H9 (cell line): ENCODE measurements at regions not wholly inside any gene's neighbourhood (a gene's known extent, or its start where the extent isn't known, plus 50 kb on each side); places are given as distances from the start of the nearest gene placed in this dataset.

Source experiments
- DNase-seq: peaks from one replicate; pipeline ENCODE4 v3.0.0-alpha.2; 2017
- H2AFZ ChIP-seq: one replicate; pipeline ENCODE4 v1.6.1; 2013; ENCODE audit warnings: mild to moderate bottlenecking, low read length, control low read depth, moderate library complexity
- H2AK5ac ChIP-seq: 2 replicates; pipeline ENCODE4 v1.6.1; 2013; ENCODE audit warnings: low read length, control low read depth, mixed read lengths; ENCODE audit not compliant: insufficient read length
- H2BK120ac ChIP-seq: one replicate; pipeline ENCODE4 v1.6.1; 2013; ENCODE audit warnings: low read depth, mild to moderate bottlenecking, low read length, control low read depth, inconsistent platforms; ENCODE audit not compliant: poor library complexity, severe bottlenecking
- H2BK12ac ChIP-seq: 2 replicates; pipeline ENCODE4 v1.6.1; 2013; ENCODE audit warnings: low read length, control low read depth, mixed read lengths, low read depth; ENCODE audit not compliant: insufficient read length
- H2BK15ac ChIP-seq: 2 replicates; pipeline ENCODE4 v1.6.1; 2013; ENCODE audit warnings: low read depth, low read length, control low read depth
- H2BK20ac ChIP-seq: one replicate; pipeline ENCODE4 v1.6.1; 2013; ENCODE audit warnings: low read depth, mild to moderate bottlenecking, low read length, control low read depth, inconsistent platforms; ENCODE audit not compliant: poor library complexity, severe bottlenecking
- H2BK5ac ChIP-seq: 2 replicates; pipeline ENCODE4 v1.6.1; 2013; ENCODE audit warnings: low read length, control low read depth, mixed read lengths; ENCODE audit not compliant: insufficient read length
- H3K14ac ChIP-seq: 2 replicates; pipeline ENCODE4 v1.6.1; 2013; ENCODE audit warnings: low read length, control low read depth; ENCODE audit not compliant: insufficient read depth
- H3K18ac ChIP-seq: 2 replicates; pipeline ENCODE4 v1.6.1; 2013; ENCODE audit warnings: low read depth, mild to moderate bottlenecking, mixed read lengths, low read length, control low read depth; ENCODE audit not compliant: insufficient read length
- H3K23ac ChIP-seq: 2 replicates; pipeline ENCODE4 v1.6.1; 2013; ENCODE audit warnings: low read length, control low read depth, mixed read lengths, low read depth; ENCODE audit not compliant: insufficient read length
- H3K23me2 ChIP-seq: 2 replicates; pipeline ENCODE4 v1.6.1; 2013; ENCODE audit warnings: low read depth, mild to moderate bottlenecking, mixed read lengths, low read length, control low read depth; ENCODE audit not compliant: insufficient read length, poor library complexity, severe bottlenecking
- H3K27ac ChIP-seq: 2 replicates; pipeline ENCODE4 v1.5.1; 2013; ENCODE audit warnings: low read length, control low read depth, mixed read lengths, low read depth; ENCODE audit not compliant: insufficient read length
- H3K27me3 ChIP-seq: 2 replicates; pipeline ENCODE4 v1.6.1; 2013; ENCODE audit warnings: low read length, control low read depth, inconsistent platforms; ENCODE audit not compliant: insufficient read depth
- H3K4ac ChIP-seq: 2 replicates; pipeline ENCODE4 v1.6.1; 2013; ENCODE audit warnings: low read depth, mild to moderate bottlenecking, control low read depth, inconsistent platforms, low read length, moderate library complexity
- H3K4me1 ChIP-seq: 2 replicates; pipeline ENCODE4 v1.6.1; 2013; ENCODE audit warnings: low read length, control low read depth, inconsistent platforms; ENCODE audit not compliant: insufficient read depth
- H3K4me2 ChIP-seq: 2 replicates; pipeline ENCODE4 v1.6.1; 2013; ENCODE audit warnings: low read length, control low read depth, mixed read lengths; ENCODE audit not compliant: insufficient read length, insufficient read depth
- H3K56ac ChIP-seq: 2 replicates; pipeline ENCODE4 v1.6.1; 2013; ENCODE audit warnings: low read depth, mild to moderate bottlenecking, mixed read lengths, low read length, control low read depth; ENCODE audit not compliant: insufficient read length
- H3K79me1 ChIP-seq: 2 replicates; pipeline ENCODE4 v1.6.1; 2013; ENCODE audit warnings: low read depth, mild to moderate bottlenecking, moderate library complexity, low read length, control low read depth, inconsistent platforms; ENCODE audit not compliant: insufficient read depth, poor library complexity, severe bottlenecking
- H3K79me2 ChIP-seq: 2 replicates; pipeline ENCODE4 v1.6.1; 2013; ENCODE audit warnings: low read length, control low read depth, inconsistent platforms; ENCODE audit not compliant: insufficient read depth
- H3K9ac ChIP-seq: 2 replicates; pipeline ENCODE4 v1.6.1; 2013; ENCODE audit warnings: low read length, control low read depth, mixed read lengths; ENCODE audit not compliant: insufficient read length; ENCODE audit errors: extremely low read depth
- H3K9me3 ChIP-seq: one replicate; pipeline ENCODE4 v1.6.1; 2013; ENCODE audit warnings: low read depth, low read length, inconsistent platforms; ENCODE audit not compliant: control insufficient read depth
- H3T11ph ChIP-seq: one replicate; pipeline ENCODE4 v1.6.1; 2013; ENCODE audit warnings: mild to moderate bottlenecking, low read length, control low read depth, inconsistent platforms
- H4K20me1 ChIP-seq: one replicate; pipeline ENCODE4 v1.6.1; 2013; ENCODE audit not compliant: control insufficient read depth, insufficient read length, insufficient read depth
- H4K5ac ChIP-seq: 2 replicates; pipeline ENCODE4 v1.6.1; 2013; ENCODE audit warnings: low read depth, mild to moderate bottlenecking, mixed read lengths, low read length, control low read depth; ENCODE audit not compliant: insufficient read length
- H4K8ac ChIP-seq: replicated peaks from 2 replicates; pipeline ENCODE4 v1.6.1; 2013; ENCODE audit warnings: low read length, control low read depth, mixed read lengths, low read depth; ENCODE audit not compliant: insufficient read length
- H4K91ac ChIP-seq: 2 replicates; pipeline ENCODE4 v1.6.1; 2013; ENCODE audit warnings: low read depth, mild to moderate bottlenecking, moderate library complexity, mixed read lengths, low read length, control low read depth; ENCODE audit not compliant: insufficient read length
- H3K27ac Mint-ChIP-seq, 3 experiments: 2 replicates in 2 of 3; 3 replicates in 1 of 3; pipeline ENCODE4 v1.8.0; 2020 to 2021; ENCODE audit warnings: mixed read lengths in 3 of 3, mild to moderate bottlenecking in 1 of 3, moderate library complexity in 1 of 3
- H3K27me3 Mint-ChIP-seq: 2 replicates; pipeline ENCODE4 v1.8.0; 2021; ENCODE audit warnings: low read depth, mild to moderate bottlenecking, moderate library complexity, mixed read lengths
- H3K36me3 Mint-ChIP-seq, 3 experiments: 2 replicates in 2 of 3; 3 replicates in 1 of 3; pipeline ENCODE4 v1.8.0; 2020 to 2021; ENCODE audit warnings: low read depth in 3 of 3, mixed read lengths in 3 of 3; ENCODE audit not compliant: insufficient read depth in 1 of 3
- H3K4me1 Mint-ChIP-seq, 2 experiments: 2 replicates each; pipeline ENCODE4 v1.8.0; 2020; ENCODE audit warnings: mixed read lengths in 2 of 2
- H3K4me3 Mint-ChIP-seq, 2 experiments: 2 replicates in 1 of 2; 3 replicates in 1 of 2; pipeline ENCODE4 v1.8.0; 2020 to 2021; ENCODE audit warnings: mild to moderate bottlenecking in 2 of 2, mixed read lengths in 2 of 2, moderate library complexity in 1 of 2
- H3K9me3 Mint-ChIP-seq, 2 experiments: 2 replicates in 1 of 2; 3 replicates in 1 of 2; pipeline ENCODE4 v1.8.0; 2020; ENCODE audit warnings: mild to moderate bottlenecking in 2 of 2, mixed read lengths in 2 of 2, moderate library complexity in 1 of 2
- CTCF ChIP-seq: fragments of 200-600 bp; sonication (generic); conservative IDR thresholded peaks from 3 replicates; pipeline ENCODE4 v1.8.0; 2021; ENCODE audit warnings: antibody characterized with exemption, mild to moderate bottlenecking
- WGBS: extraction: QIAGEN DNeasy Blood & Tissue Kit; methylation state at CpG from one replicate; pipeline ENCODE4 v1.1.7; 2013; ENCODE audit warnings: missing lambda C conversion rate, low lambda C conversion rate, mixed read lengths; ENCODE audit not compliant: insufficient read length; ENCODE audit errors: extremely low coverage; 5-methylcytosine and 5-hydroxymethylcytosine counted together

GRCh38 chr2:52036024-52036423, 1004.1 kb upstream of the NRXN1 start:
- Histone ChIP-seq H3K18ac (no peak overlapping the region), H4K8ac (no peak overlapping the region), H3K79me2 (no peaks in the 10 kb centered on the region), H3T11ph (no peak overlapping the region), H2BK20ac (no peak overlapping the region), H3K79me1 (no peaks in the 10 kb centered on the region), H3K56ac (no peak overlapping the region), H3K14ac (no peak overlapping the region), H2BK5ac (no peak overlapping the region), H2BK120ac (no peak overlapping the region), H3K9ac (no peak overlapping the region), H3K4me2 (no peak overlapping the region), H2AFZ (no peak overlapping the region), H4K20me1 (no peaks in the 10 kb centered on the region), H2BK12ac (no peak overlapping the region), H3K9me3 (no peaks in the 10 kb centered on the region), H4K5ac (no peak overlapping the region), H3K27me3 (no peaks in the 10 kb centered on the region), H3K23me2 (no peaks in the 10 kb centered on the region), H3K4ac (no peak overlapping the region), H3K4me1 (peaks cover 3% of the 10 kb centered on the region; the same call in 1 of the 2 replicates), H4K91ac (no peak overlapping the region), H2BK15ac (no peak overlapping the region), H3K23ac (no peak overlapping the region), H2AK5ac (no peak overlapping the region), H3K27ac (no peak overlapping the region)
- Mint-ChIP-seq H3K4me1 (peaks cover 38 to 45% of the 10 kb centered on the region in 2 experiments), H3K36me3 (no peaks in the 10 kb centered on the region), H3K4me3 (no peak overlapping the region), H3K9me3 (no peaks in the 10 kb centered on the region), H3K27me3 (no peaks in the 10 kb centered on the region), H3K27ac (peak overlapping the region in 2 of 3 experiments; percentile 71 to 82; a peak in 2 of 7 replicates)
- no peak for TF ChIP-seq CTCF
- DNase-seq = no peak
- no CpG with 5 or more reads among the region's 1 CpG for WGBS
